ENCODE measurements at regions not wholly inside any gene's neighbourhood (a gene's known extent, or its start where the extent isn't known, plus 50 kb on each side); places are given as distances from the start of the nearest gene placed in this dataset.
A peak's percentile ranks its signal among the peaks of the same experiment; 100 is the strongest.

- H3K9me3 ChIP-seq = no peaks in the 10 kb centered on the region
- H3K27ac ChIP-seq = no peak overlapping the region
- 72 to 87% (median 82%) methylated on average over 9 of the region's 9 CpGs for WGBS, 5 donors
- H3K27me3 ChIP-seq = no peaks in the 10 kb centered on the region
- intact Hi-C loops (cut with DNase I; ENCODE audit: low total_unique reads) = no loop called here
- no peak for DNase-seq
- TF ChIP-seq EP300 (IDR thresholded peaks at IDR 0.05) (no peak), POLR2AphosphoS5 (IDR thresholded peaks at IDR 0.05) (no peak), POLR2A (IDR thresholded peaks at IDR 0.05) (no peak)
- TF ChIP-seq, protein P1, sequence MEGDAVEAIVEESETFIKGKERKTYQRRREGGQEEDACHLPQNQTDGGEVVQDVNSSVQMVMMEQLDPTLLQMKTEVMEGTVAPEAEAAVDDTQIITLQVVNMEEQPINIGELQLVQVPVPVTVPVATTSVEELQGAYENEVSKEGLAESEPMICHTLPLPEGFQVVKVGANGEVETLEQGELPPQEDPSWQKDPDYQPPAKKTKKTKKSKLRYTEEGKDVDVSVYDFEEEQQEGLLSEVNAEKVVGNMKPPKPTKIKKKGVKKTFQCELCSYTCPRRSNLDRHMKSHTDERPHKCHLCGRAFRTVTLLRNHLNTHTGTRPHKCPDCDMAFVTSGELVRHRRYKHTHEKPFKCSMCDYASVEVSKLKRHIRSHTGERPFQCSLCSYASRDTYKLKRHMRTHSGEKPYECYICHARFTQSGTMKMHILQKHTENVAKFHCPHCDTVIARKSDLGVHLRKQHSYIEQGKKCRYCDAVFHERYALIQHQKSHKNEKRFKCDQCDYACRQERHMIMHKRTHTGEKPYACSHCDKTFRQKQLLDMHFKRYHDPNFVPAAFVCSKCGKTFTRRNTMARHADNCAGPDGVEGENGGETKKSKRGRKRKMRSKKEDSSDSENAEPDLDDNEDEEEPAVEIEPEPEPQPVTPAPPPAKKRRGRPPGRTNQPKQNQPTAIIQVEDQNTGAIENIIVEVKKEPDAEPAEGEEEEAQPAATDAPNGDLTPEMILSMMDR (IDR thresholded peaks at IDR 0.05) = no peak
- H3K36me3 ChIP-seq = no peaks in the 10 kb centered on the region
- H3K4me1 ChIP-seq = no peaks in the 10 kb centered on the region
- no peak overlapping the region for H3K4me3 ChIP-seq
Measured at GRCh38 chr18:25862881-25863600, 227.4 kb downstream of the SS18 start.

- H3K4me1 ChIP-seq = no peaks in the 10 kb centered on the region
- TF ChIP-seq, protein P1 (IDR thresholded peaks at IDR 0.05) = no peak
- no peak for TF ChIP-seq POLR2AphosphoS5 (IDR thresholded peaks at IDR 0.05)
- TF ChIP-seq POLR2A (IDR thresholded peaks at IDR 0.05) = no peak
- TF ChIP-seq EP300 (IDR thresholded peaks at IDR 0.05) = no peak
- DNase-seq = peak in 1 of 2 donors; percentile 38
- H3K27ac ChIP-seq = no peak overlapping the region
- 50 to 67% (median 54%) methylated on average over 7 of the region's 7 CpGs for WGBS, 5 donors
- intact Hi-C loops (cut with DNase I; ENCODE audit: low total_unique reads) = no loop called here
- H3K36me3 ChIP-seq = no peaks in the 10 kb centered on the region
- H3K27me3 ChIP-seq = no peaks in the 10 kb centered on the region
- H3K9me3 ChIP-seq = no peaks in the 10 kb centered on the region
- no peak overlapping the region for H3K4me3 ChIP-seq
Measured at GRCh38 chr18:25853691-25854433, 236.6 kb downstream of the SS18 start.

DNA sequence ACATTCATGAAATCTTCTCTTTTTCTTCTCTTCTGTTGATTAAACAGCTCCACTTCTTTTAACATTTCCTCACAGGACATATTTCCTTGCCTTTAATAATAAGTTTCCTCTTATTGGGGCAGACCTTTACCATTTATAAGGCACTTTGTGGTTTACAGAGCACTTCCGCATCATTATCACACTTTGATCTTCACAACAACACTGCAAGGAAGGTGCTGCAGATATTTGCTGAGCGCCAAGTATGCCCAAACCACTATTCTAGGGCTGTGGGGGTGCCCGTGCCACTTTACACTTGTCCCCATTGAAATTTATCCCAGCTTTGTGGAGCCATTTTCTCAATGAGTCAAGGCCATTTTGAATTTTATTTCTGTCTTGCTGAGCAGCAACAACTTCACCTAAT lies 246.6 kb downstream of the SS18 start:
- TF ChIP-seq EP300 (IDR thresholded peaks at IDR 0.05) (no peak), POLR2A (IDR thresholded peaks at IDR 0.05) (no peak), POLR2AphosphoS5 (IDR thresholded peaks at IDR 0.05) (no peak)
- TF ChIP-seq, protein P1 (IDR thresholded peaks at IDR 0.05) = no peak
- Histone ChIP-seq H3K9me3 (no peaks in the 10 kb centered on the region), H3K4me3 (no peak overlapping the region), H3K4me1 (no peaks in the 10 kb centered on the region), H3K27ac (no peak overlapping the region), H3K27me3 (no peaks in the 10 kb centered on the region), H3K36me3 (no peaks in the 10 kb centered on the region)
- intact Hi-C loops (cut with DNase I; ENCODE audit: low total_unique reads) = no loop called here
- WGBS, 5 donors = 62 to 91% (median 83%) methylated on average over 3 of the region's 3 CpGs
- no peak for DNase-seq

DNA sequence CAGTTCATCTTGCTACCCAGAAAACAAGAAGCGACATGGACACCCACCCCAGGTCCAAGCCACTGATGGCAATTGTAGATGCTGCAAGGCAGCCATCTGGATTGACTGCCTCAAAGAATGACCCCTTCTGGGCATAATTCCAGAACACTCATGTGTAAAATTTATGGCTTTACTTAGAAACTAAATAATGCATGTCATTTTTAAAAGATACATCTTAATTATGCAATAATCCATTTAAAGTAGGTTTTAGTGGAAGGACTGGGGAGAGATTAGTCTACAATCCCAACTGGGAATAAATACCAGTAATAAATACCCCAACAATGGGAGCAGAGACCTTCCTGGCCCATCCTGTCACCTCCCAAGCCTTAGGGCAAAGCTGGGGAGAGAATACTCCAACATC lies 247.7 kb downstream of the SS18 start:
- no peak for DNase-seq
- no peak overlapping the region for H3K27ac ChIP-seq
- WGBS, 5 donors = 0 to 59% (median 39%) methylated on average over 1 of the region's 1 CpG
- no peaks in the 10 kb centered on the region for H3K36me3 ChIP-seq
- no peaks in the 10 kb centered on the region for H3K9me3 ChIP-seq
- no peaks in the 10 kb centered on the region for H3K4me1 ChIP-seq
- intact Hi-C loops (cut with DNase I; ENCODE audit: low total_unique reads) = no loop called here
- no peak overlapping the region for H3K4me3 ChIP-seq
- TF ChIP-seq POLR2A (IDR thresholded peaks at IDR 0.05) = no peak
- TF ChIP-seq EP300 (IDR thresholded peaks at IDR 0.05) = no peak
- TF ChIP-seq POLR2AphosphoS5 (IDR thresholded peaks at IDR 0.05) = no peak
- TF ChIP-seq, protein P1 (IDR thresholded peaks at IDR 0.05) = no peak
- no peaks in the 10 kb centered on the region for H3K27me3 ChIP-seq
